HG03378 (cell line): ENCODE measurements at regions not wholly inside any gene's neighbourhood (a gene's known extent, or its start where the extent isn't known, plus 50 kb on each side); places are given as distances from the start of the nearest gene placed in this dataset.

Source experiments
- ATAC-seq: cut with Tn5 transposase; IDR thresholded peaks from one replicate; pipeline ENCODE4 v1.9.1; 2021; ENCODE audit warnings: mild to moderate bottlenecking, moderate library complexity; ENCODE audit not compliant: unreplicated experiment

- no peak for ATAC-seq
These were observed 132.8 kb downstream of the TUSC7 start for GRCh38 chr3:116842254-116842957.

DNA sequence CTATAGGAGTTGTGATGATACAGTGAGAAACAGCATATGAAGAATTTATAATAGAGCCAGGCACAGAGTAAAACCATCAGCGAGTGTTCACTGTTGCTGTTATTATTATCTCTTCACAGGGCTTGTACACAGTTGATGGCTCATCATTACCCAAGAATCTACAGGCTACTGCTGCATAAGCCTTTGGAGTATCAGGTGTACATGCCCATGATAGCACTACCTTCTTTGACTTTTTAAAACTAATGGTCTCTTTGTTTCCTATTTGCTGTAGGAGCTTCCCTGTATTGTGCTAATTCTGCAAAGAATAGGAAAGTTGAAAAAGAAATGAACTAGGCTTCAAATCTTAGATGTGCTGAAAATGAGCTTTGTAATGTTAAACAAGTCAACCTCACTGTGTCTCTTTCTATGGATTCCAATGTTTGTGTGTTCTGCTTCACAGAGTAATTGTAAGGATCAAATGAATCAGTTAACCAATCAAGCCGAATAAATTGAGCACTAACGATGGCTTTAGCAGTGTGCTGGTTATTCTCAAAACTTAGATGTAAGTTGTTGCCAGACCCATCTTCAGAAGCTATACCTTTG lies 138.8 kb downstream of the TUSC7 start:
- ATAC-seq: no peak

- no peak for ATAC-seq
These were observed 139.7 kb downstream of the TUSC7 start for GRCh38 chr3:116849261-116849688.

- no peak for ATAC-seq
These were observed 143.2 kb downstream of the TUSC7 start for GRCh38 chr3:116852803-116853202.

DNA sequence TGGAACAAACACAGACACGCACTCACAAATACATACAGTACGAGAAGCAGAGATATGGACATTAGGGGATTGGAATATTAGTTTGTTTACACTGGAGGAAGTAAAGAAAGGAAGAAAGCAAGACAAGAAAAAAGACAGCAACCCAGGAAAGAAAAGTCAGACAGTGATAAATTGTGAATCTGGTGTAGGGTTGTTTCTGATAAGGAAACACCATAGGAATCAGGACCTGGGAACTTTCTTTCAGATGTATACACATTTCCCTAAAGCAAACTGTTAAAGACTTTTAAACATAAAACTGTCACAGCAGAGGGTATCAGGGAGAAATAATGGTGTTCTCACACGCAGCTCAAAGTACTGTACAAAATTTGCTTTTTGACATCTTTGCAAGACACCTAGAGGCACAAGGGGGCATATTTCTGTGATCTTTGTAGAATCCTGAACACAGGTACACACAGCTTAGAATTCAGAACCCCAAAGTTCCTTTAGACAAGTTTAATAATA lies 153.7 kb downstream of the TUSC7 start:
- ATAC-seq: no peak

GRCh38 chr3:116863822-116864589 lies 154.4 kb downstream of the TUSC7 start:
- ATAC-seq: peak; percentile 66

DNA sequence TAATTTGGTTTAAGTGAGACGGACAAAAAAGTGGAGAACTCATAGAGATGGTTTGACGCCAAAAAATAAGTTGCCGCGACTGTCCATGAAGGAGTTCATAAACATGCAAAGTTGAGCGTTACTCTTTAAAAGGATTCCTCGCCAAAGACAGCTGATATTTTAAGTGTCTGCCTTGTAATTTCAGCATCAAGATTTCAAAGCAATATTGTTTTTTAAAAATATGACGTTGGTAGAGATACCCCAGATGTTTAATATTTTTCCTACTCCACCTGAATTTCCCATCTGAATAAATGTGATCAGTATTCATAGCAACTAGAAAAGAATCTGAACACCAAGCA lies 155.0 kb downstream of the TUSC7 start:
- ATAC-seq: no peak

DNA sequence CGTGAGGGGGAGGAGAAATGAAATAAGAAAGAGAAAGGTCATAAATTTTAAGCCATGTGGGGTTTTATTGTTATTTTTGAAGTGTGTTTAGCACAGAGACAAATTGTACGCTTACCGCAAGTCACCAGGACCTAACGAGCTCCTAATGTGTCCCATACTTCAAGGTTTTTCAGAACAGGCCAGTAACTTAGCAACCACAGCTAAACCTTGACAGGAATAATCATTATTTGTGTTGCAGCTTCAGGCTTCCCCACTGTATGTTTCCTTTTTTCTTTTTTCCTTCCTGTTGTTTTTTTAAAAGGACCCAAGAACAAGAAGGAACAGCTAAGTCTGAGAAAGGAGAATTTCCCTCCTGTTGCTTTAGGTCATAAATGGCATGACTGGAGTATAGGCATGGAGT lies 160.8 kb downstream of the TUSC7 start:
- ATAC-seq: no peak

GRCh38 chr3:116871905-116872304 lies 162.3 kb downstream of the TUSC7 start:
- ATAC-seq: no peak

DNA sequence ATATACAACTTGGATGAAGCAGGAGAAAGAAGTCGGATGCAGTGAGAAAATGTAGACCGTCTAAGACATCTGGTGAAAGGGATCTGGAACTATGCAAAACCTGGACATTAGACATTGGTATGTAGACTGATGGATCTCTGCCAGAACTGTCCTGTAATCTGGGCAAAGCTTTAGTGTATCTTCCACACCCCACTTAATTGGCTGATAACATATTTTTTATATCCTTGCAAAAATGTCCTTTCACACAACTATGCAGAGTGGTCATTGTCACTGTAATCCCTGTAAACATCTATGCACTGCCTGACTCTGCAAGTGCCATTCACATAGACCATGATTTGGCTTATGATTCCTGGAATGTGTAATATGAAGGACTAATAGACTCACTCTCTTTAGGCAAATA lies 163.1 kb downstream of the TUSC7 start:
- ATAC-seq: no peak

- ATAC-seq: no peak
These were observed 163.6 kb downstream of the TUSC7 start for GRCh38 chr3:116873142-116873541.

DNA sequence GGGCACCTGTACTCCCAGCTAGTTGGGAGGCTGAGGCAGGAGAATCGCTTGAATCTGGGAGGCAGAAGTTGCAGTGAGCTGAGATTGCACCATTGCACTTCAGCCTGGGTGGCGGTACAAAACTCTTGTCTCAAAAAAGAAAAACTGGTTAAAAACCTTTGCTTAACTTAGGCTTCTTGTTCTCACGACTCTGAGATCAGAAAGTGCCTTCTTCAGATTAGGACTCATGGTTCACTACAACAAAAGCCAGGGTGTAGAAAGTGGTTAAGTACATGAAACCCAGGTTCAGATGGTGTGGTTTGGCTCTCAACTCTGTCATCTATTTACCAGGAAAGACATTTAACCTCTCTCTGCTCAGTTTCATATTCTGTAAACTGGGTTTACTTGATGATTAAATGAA lies 168.4 kb downstream of the TUSC7 start:
- ATAC-seq: no peak

DNA sequence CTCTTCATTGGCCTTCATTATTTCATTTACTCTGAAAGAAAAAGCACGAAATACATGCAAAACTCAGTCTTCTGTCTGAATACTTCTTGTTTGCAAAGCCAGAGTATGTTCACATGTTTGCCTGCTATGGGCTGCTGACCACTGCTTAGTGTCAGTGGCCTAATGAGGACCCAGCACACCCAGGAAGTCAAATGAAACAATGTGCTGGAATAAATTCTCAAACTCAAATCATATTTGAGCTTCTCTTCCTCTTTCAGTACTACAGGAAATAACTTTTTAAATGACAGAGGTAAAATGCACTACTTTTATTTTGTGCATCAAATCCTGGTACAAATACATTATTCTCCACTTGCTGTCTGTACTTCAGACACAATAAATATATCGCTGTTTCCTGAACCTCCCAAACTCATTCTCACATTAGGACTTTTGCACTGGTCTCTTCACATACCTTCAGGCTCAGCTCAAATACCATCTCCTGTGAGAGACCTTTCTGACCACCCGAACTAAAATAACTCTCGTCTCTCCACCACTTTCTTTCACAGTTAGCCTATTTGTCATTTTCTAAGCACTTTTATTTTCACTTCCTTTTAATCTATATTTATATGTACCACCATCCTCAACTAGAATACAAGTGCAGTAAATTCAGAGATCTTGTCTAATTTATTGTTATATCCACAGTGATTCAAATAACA lies 176.8 kb downstream of the TUSC7 start:
- peak; percentile 97 for ATAC-seq

- no peak for ATAC-seq
These were observed 186.5 kb downstream of the TUSC7 start for GRCh38 chr3:116896116-116896515.

GRCh38 chr3:116897382-116897781 lies 187.8 kb downstream of the TUSC7 start:
- no peak for ATAC-seq

GRCh38 chr3:116899253-116899652 lies 189.7 kb downstream of the TUSC7 start:
- ATAC-seq: no peak

- no peak for ATAC-seq
These were observed 195.8 kb downstream of the TUSC7 start for GRCh38 chr3:116905334-116905733.

DNA sequence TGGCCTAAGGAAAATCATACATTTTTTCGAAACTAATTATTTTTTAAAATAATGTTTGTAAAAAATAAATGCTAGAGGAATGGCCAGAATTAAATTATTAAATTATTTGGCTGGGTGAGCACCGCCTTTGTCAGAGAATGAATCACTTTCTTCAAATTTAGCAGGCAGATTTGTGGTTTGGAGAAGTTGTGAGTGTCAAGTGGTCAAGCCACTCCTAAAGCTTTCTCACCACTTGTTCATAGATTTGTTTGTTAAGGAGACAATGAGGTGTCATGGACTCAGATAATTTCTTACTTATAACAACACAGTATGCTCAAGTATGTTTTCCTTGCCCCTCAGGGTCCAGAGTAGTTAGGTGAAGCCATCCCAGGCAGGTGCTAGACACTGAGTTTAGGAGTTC lies 196.2 kb downstream of the TUSC7 start:
- no peak for ATAC-seq

- no peak for ATAC-seq
These were observed 202.5 kb downstream of the TUSC7 start for GRCh38 chr3:116912116-116912515.

DNA sequence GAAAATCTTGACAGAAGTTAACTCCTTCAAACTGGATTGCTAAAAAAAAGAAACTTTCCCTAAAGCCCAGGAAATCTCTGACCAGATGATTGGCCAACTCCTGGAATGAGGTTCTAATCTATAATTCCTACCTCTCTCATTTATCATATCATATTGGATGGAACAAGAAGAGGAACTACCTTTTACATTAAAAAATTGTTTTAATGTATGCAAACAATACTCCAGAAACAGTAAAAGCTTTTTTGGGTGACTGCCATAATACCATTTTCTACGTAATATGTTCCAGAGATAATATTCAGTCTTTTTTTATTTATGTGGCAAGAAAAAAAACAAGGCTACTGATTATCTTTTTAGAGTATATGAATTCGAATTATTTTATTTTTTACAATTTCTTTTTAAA lies 204.4 kb downstream of the TUSC7 start:
- ATAC-seq: no peak

GRCh38 chr3:116916836-116917235 lies 207.3 kb downstream of the TUSC7 start:
- no peak for ATAC-seq
